NCI-H2227 (cell line): ENCODE measurements at regions not wholly inside any gene's neighbourhood (a gene's known extent, or its start where the extent isn't known, plus 50 kb on each side); places are given as distances from the start of the nearest gene placed in this dataset.

Experiments
- DNase-seq: peaks from one replicate; lab custom pipeline; 2025; ENCODE audit not compliant: unreplicated experiment; lab: John Stamatoyannopoulos, UW

DNA sequence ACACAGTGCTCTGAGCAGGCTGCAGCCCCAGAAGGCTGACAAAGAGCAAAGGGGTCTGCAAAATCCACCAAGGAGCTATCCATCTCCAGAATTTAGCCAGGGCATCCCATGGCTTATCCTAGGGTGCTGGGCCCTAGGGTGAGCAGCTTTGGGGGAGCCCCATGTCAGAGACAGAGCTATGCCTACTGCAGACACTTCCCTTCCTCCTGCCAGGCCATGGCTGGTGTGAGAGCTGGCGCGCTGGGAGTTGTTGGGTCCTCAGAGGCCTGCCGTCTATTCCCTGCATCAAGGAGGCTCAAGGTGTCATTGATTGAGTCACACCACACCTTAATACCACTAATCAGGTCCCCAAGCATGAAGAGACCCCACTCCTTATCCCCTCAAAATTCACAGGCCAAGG, 85.3 kb upstream of the TP53I11 start:
- no peak for DNase-seq

DNA sequence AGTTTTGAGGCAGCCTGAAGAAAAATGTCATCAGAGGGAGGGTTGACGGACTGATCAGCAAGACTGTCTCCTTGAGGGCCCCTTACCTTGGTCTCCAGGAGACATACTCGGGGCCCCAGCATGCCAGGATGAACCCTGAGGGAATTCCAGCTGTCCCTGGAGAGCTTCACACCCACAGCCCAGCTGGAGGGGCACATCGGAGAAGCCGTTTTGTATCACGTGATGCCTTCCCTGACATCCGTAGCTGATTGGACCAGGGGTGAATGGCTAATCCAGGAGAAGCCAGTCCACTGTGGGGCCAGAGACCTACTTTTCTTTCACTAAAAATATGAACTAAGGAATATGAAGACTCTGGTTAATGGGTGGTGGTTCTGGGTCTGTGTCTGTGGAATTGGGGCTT, 86.0 kb upstream of the TP53I11 start:
- no peak for DNase-seq

DNA sequence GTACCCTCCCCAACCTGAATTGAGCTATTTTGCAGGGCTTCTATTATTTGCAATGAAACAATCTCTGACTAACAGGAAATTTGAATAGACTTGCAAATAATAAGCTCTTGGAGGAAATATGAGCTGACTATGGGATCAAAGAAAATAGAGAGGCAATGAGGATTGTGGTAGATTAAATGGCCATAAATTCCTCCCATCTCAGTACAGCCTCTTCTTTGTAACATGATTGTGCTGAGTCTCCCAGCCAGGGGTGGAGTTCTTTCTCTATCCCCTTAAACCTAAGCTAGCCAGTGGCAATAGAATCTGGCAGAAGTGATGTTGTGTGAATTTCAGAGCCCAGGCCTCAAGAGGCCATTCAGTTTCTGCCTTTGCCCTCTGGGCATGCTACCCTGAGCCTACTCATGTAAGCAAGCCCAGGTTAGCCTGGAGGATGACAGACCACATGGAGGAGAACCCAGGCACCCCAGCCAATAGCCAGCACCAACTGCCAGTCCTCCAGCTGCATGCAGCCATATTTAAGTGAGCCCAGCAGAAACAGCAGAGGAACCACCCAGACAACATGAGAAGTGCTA, 86.8 kb upstream of the TP53I11 start:
- no peak for DNase-seq

DNA sequence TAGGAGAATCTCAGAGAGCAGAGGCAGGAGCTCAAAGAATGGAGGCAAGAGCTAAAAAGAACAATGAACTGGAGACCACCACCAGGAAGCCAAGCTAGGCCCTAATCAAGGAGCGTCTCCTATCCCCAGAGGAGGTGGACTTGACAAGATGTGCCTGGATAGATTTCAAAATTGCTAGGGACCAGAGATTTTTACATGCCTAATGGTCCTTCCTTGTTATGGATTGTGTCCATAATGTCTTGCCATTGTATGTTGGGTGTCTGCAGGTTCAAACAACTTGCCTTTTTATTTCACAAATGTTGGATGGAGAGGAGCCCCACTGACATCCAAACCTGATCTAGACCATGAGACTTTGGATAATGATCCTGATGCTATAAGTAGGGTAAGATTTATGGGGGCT, 88.2 kb upstream of the TP53I11 start:
- DNase-seq = no peak

DNA sequence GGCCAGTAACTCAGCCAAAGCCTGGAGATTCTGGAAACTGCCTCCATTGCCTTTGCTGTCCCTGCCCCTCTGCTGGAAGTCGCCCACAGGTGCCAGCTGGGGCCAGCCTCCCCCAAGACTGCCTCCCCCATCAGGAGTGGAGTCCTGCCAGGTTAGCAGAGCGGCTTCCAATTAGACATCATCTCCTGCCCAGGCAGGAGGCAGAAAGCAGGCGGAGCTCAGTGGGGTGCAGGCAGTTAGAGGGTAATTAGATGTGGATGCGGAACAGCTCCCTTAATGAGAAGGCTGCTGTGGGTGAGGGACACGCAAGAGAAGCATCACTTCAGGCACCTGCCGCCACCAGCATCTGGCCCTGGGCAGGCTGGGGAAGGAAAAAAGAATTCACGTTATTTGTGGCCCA, 90.9 kb upstream of the TP53I11 start:
- peak; percentile 57 for DNase-seq

DNA sequence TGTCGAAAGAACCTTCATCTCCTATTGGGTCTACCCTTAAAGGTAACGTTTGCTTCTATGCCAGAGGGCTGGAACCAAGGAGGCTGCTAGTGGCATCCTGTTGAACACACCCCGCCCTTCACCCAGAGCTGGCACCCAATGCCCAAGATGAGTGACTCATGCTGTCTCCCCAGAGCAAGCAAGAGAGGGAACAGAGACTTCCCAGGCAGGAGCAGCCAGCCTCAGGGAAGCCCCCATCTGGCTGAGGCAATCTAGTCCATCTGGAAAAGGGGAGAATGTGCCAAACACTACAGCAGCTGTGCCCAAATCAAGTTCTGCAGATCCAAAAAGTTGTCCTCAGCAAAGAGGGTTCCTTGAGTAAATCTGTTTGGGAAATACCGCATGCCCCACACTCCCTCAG, 91.9 kb upstream of the TP53I11 start:
- DNase-seq = no peak

DNA sequence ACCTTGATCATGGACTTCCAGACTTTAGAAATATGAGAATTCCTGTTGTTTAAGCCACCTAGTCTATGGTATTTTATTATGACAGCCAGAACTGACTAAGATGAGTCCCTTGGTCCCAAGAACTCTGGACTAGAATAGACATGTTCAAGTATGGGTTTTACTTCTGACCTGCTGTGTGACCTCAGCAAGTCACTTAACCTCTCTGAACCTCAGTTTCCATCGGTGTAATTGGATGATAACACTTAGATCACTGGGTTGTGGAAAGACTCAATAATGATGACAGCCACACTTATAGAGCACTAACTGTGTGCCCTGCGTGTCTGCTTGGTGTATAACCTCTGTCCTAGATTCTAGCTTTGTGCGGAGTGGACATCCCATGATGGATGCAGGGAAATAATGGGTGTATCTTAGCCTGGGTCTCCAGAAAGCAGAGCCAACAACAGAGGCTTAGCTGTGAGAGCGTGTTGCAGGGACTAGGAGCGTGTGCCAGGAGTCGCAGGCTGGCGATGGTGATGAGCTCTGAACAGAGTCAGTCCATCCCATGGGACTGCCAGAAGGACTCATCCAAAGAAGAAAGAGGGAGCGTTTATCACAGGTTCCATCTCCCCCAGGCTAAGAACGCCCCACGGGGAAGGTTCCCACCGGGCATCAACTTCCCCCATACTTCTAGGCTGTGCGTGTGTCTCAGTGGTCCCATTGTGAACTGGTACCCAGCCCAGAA, 93.2 kb upstream of the TP53I11 start:
- no peak for DNase-seq

DNA sequence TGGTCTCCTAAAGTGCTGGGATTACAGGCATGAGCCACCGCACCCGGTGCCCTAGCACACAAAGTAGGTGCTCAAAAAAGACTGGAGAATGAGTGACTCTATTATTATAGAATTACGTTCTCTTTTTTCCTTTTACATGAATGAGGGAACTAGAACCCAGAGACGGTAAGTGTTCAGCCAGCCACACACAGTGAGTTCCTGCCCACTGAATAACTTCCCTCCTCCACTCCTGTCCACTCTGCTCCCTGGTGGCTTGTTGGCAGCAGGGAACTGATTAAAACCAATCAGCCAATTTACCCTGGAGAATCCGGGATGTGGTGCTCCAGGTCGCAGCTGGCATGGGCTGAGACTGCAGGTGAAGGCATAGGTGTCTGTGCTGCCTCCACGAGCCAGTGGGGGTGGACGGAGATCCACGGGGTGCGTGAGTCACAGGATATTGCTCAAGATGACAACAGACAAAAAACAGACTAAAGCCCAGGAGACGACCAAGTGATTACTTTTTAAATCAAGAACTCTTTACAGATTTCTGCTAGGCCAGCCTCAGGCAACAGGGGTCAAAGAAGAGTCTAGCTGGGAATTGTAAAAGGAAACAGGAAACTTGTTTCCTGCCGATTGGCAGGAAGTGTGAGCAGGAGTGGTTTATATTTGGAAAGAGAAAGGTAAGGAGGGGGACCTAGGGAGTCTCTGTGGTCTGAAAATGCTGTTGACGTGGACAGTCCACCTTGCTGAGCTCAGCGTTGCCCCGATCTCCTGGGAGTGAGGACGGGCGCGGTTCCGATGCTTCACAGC, 95.2 kb upstream of the TP53I11 start:
- DNase-seq = no peak

DNA sequence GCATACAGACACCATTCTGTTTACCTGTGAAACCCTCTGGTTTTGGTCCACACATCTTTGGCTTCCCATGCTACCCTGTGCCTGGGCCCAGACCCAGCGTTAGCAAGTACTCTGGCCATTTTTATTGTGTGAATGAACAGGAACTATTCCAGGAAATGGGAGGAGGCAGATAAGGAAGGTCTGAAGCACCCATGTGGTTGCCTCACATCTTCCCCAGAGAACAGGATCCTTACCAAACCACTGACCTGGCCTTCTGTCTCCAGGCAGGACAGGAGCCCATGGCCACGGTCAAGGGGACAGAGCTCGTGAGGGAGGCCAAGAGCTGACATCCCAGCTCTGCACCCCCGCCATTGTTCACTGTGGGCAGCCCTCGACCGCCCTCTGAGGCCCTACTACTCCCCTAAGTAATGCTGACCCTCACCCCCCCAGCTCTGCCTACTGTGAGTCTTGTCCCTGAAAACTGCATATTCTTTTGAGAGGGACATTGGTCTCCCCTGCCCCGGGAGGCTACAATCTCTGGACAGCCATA, 97.7 kb upstream of the TP53I11 start:
- no peak for DNase-seq

DNA sequence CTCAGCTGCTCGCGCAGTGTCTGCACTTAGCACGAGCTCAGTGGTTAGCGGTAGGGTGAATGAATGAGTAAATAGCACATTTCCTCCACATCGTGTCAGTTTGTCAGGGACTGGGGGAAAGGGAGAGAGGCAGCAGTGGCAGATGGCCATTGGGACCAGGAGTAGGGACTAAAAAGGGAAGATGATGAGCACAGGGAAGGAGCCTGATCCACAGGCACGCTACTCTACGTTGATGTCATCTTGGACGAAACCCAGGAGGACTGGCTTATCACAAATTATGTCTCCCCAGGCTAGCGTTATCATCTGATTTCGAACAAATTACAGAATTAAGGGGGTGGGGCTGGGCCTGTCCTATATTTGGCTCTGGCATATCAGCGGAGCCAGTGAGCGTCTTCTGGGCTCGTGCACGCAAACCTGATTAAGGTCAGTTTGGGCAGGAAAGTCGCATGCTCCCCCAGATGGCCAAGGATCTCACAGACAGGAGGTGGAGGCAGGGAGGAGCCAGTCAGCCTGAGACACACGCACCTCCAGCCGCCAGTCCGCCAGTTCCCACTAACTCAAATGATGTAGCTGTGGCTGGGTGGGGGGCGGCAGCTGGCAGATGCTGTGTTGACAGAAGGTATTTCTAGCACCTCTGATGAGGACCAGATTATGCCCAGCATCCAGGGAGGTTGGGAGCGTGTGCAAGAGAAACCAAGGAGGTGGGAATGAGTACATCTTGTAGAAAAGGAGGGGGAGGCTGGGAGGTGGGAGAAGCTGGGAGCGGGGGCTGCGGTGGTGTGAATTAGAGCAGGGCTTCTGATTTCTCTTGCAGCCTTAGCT, 97.4 kb upstream of the PRDM11 start:
- peak; percentile 54 for DNase-seq

DNA sequence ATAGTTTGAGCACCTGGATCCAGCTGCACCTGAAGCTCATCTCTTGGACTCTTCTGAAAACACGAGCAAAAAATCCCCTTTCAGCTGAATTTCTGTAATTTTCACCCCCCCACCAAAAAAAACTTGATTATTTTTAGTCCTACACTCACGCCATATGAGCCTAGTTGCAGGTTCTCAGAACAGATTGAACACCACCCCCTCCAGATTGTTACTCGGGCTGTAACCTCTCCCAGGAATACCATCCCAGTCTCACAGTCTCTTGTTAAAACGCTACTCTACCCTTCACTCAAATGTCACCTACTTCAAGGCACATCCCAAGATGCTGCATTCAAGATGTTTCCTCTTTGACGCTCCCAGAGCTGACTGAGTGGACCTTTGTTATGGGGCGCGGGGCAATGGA, 96.3 kb upstream of the PRDM11 start:
- no peak for DNase-seq

DNA sequence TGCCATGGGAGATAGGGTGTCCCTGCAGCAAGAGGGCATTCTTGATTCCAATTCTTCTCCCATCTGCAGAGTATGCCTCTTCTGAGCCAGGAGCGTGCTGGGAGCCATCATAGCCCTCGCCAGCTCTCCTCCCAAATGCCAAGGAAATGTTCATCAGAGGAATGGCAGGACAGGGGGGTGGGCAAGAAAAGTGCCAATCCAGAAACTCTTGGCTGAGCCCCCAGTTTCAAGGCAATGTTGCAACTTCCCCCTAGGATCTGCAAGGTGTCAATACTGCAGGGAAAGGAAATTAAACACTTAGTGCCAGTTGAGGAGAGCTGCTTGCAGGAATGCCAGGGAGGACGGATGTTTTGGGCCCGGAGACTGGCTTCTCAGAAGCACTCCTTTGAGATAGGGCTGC, 94.8 kb upstream of the PRDM11 start:
- no peak for DNase-seq

DNA sequence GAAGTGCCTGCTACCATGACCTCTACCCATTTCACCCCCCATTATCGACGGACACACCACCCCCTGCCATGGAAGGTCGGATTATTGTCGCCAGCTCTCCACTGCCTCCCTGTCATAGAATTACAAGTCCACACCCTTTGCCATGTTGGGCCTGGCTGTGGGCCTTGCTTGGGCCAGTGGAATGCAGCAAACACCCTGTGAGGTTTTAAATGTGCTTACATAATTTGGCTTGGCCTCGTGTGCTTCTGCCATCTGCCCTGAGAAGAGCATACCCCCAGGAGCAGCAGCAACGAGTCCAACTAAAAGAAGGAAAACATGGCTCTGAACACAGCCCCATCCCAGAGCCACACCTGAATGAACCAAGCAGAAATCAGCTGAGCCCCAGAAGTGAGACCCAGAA, 94.1 kb upstream of the PRDM11 start:
- no peak for DNase-seq

DNA sequence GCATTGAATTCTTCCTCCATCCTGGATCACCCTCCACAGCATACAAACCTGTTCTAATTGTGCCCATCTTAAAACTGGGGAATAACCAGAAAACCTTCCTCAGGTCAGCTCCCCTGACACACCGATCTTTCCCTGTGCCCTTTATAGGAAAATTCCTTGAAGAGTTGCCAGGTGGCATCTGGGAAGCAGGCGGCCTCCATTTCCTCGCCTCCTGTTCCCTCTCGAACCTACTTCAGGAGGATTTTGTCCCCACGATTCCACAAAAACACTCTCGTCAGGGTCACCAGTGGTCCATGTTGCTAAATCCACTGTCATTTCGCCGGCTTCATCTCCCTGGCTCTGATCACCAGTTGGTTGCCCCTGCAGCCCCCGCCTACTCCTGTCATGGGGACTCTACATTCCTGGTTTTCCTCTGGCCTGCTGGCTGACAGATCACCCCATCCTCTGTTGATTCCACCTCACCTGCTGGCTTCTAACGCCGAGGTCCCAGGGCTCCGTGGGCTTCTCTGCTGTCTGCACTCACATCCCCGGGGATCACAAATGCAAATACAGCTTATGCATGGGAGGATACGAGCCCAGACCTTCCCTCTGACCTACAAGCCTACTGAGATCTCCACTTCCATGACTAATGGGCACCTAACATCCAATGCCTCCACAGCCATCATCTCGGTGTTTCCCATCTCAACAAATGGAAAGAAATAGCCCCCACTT, 92.5 kb upstream of the PRDM11 start:
- no peak for DNase-seq

DNA sequence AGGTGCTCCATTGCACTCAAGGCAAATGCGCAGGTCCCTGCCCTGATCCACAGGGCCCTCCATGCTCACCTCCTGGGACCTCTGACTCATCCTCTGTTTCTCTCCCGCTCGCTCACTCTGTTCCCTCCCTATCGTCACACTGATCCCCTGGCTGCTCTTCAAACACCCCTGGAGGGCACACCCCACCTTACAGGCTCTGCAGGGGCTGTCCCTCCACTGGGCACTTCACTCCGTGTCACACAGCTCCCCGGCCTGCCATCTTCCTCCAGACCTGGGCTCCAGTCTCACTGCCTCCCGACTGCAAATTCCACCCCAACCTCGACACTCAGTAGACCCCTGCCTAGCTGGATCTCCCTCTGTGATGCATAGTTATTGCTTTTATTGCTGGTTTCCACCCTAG, 91.5 kb upstream of the PRDM11 start:
- DNase-seq = no peak

DNA sequence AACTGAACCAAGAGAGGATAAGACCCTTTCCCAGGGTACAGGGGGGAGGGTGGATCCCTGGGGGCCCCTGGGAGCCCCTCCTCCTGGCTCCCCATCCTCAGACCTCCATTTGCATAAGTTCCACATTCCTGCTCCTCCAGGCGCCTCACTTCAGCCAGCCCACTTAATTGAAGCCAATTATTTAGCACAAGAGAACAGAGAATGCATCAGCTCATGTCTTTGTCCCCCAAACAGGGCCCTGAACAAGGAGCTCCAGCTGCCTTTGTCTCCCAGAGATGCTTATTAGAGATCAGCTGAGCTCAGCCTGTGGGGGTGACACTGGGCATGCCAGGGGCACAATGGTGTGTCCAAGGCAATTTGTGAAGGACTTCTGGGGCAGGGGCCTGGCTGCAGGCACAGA, 89.9 kb upstream of the PRDM11 start:
- DNase-seq = peak; percentile 29

DNA sequence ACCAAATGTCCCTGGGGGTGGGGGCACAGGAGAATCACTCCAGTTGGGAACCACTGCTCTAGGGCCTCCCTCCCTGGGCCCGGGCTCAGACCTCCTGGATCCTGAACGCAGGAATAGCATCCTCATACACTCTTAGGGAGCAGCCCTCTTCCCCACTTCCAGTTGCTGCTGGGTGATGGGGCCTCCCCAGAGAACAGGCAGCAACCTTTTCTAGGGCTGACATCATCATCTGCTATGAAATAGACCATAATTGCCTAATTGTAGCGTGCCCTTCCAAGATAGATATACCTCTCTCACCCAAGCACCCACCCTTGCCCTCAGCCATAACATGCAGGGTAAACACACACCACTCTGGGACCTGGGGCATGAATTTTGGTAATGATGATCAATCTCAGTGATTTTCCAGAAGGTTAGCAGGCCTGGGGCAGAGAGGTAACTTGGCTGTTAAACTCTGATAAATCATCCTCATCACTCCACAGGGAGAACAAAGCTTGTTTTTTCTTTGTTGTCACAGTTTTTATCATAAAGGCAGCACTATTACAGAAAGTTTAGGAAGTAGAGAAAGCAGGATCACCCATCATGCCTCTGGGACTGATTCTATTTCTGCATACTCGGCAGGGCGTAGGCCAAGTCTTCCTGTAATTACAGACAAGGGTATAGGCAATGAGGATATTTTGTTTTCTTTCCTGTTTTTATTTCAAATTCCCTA, 88.3 kb upstream of the PRDM11 start:
- peak; percentile 25 for DNase-seq

DNA sequence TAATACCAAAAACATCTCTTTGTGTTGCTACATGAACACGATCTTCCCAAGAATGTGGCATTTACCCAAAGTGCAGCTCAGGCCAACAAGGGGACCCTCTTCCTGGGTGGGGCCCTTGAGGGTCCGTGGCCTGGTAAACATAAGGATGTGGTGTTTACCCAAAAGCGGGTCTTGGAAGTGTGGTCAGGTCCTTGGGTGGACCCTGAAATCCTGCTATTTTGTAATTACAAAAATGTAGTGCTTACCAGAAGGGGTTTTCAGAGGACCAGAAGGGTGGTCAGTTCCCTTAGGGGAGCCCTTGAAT, 87.8 kb upstream of the PRDM11 start:
- no peak for DNase-seq

DNA sequence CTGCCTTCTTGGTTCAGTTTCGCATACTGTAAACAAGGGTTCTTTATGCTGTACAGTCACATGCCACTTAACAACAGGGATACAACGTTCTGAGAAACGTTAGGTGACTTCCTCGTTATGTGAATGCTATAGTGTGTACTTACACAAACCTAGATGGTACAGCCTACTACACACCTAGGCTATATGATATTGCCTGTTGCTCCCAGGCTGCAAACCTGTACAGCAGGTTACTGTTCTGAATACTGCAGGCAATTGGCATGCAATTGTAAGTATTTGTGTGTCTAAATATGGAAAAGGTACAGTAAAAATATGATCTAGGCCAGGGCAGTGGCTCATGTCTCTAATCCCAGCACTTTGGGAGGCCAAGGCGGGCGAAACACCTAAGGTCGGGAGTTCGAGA, 85.7 kb upstream of the PRDM11 start:
- no peak for DNase-seq

DNA sequence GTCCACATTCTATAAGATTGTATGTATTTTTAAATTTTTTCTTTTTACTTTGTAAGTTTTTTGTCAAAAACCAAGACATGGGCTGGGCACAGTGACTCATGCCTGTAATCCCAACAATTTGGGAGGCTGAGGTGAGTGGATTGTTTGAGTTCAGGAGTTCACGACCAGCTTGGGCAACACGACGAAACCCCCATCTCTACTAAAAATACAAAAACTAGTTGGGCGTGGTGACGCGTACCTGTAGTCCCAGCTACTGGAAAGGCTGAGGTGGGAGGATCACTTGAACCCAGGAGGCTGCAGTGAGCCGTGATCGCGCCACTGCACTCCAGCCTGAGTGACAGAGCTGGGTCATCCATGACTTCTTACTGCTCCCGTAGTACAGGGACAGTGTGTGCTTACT, 84.8 kb upstream of the PRDM11 start:
- no peak for DNase-seq
